ENCODE measurements at regions not wholly inside any gene's neighbourhood (a gene's known extent, or its start where the extent isn't known, plus 50 kb on each side); places are given as distances from the start of the nearest gene placed in this dataset.
"Not testable (repeated sequence)": the region's sequence is repeated elsewhere in the genome, so short reads cannot be mapped to it uniquely, and the experiment has no call there.

- H3K9me3 ChIP-seq (ENCODE audit: insufficient read depth, low read length): no peaks in the 10 kb centered on the region
- no peak for TF ChIP-seq SUZ12 (IDR thresholded peaks at IDR 0.05; ENCODE audit: extremely low read depth, insufficient read depth, insufficient read length)
- no peak for TF ChIP-seq YY1 (IDR thresholded peaks at IDR 0.05; ENCODE audit: insufficient read depth, insufficient read length)
- no peak for TF ChIP-seq ZNF274 (IDR thresholded peaks at IDR 0.05; ENCODE audit: low read depth, low read length)
- no peaks in the 10 kb centered on the region for H3K36me3 ChIP-seq (ENCODE audit: insufficient read depth, insufficient read length, low read length)
- H3K4me1 ChIP-seq (ENCODE audit: insufficient read depth, insufficient read length): no peaks in the 10 kb centered on the region
- H3K4me3 ChIP-seq (ENCODE audit: insufficient read length, low read depth): no peak overlapping the region
- no peaks in the 10 kb centered on the region for H3K27me3 ChIP-seq (ENCODE audit: insufficient read depth, insufficient read length)
- no peak for DNase-seq (ENCODE audit: low read depth, low spot score)
- H3K9ac ChIP-seq (ENCODE audit: insufficient read length, low read depth): no peak overlapping the region
These were observed 83.6 kb downstream of the ZNF622 start for GRCh38 chr5:16382047-16382446.

DNA sequence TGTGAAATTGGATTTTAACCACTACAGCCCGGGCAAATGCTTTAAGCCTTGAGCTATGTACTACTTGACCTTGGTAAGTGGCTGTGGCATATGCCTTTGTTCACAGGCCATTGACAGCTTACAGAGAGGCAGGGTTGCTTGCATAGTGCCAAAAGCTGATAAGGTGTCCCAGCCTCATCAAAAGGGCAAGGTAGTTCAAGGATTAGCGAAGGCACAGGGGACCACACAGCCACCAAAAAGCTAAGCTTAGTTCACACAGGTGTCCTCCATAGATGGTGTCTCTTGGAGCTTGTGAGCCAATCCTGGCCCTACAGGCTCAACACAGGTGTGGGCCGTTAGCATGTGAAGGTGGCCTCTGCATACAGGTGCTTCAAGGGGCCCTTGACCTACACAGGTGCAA lies 86.8 kb downstream of the ZNF622 start:
- H3K4me3 ChIP-seq (ENCODE audit: insufficient read length, low read depth): no peak overlapping the region
- TF ChIP-seq SUZ12 (IDR thresholded peaks at IDR 0.05; ENCODE audit: extremely low read depth, insufficient read depth, insufficient read length) (no peak), ZNF274 (IDR thresholded peaks at IDR 0.05; ENCODE audit: low read depth, low read length) (no peak), YY1 (IDR thresholded peaks at IDR 0.05; ENCODE audit: insufficient read depth, insufficient read length) (no peak)
- no peaks in the 10 kb centered on the region for H3K9me3 ChIP-seq (ENCODE audit: insufficient read depth, low read length)
- no peaks in the 10 kb centered on the region for H3K36me3 ChIP-seq (ENCODE audit: insufficient read depth, insufficient read length, low read length)
- H3K4me1 ChIP-seq (ENCODE audit: insufficient read depth, insufficient read length): no peaks in the 10 kb centered on the region
- DNase-seq (ENCODE audit: low read depth, low spot score): no peak
- H3K27me3 ChIP-seq (ENCODE audit: insufficient read depth, insufficient read length): no peaks in the 10 kb centered on the region
- H3K9ac ChIP-seq (ENCODE audit: insufficient read length, low read depth): no peak overlapping the region

GRCh38 chr5:16372493-16372892 lies 93.1 kb downstream of the ZNF622 start:
- Histone ChIP-seq H3K27me3 (ENCODE audit: insufficient read depth, insufficient read length) (no peaks in the 10 kb centered on the region), H3K9ac (ENCODE audit: insufficient read length, low read depth) (no peak overlapping the region), H3K9me3 (ENCODE audit: insufficient read depth, low read length) (no peaks in the 10 kb centered on the region), H3K4me1 (ENCODE audit: insufficient read depth, insufficient read length) (no peaks in the 10 kb centered on the region), H3K4me3 (ENCODE audit: insufficient read length, low read depth) (no peak overlapping the region), H3K36me3 (ENCODE audit: insufficient read depth, insufficient read length, low read length) (no peaks in the 10 kb centered on the region)
- no peak for TF ChIP-seq SUZ12 (IDR thresholded peaks at IDR 0.05; ENCODE audit: extremely low read depth, insufficient read depth, insufficient read length)
- no peak for TF ChIP-seq YY1 (IDR thresholded peaks at IDR 0.05; ENCODE audit: insufficient read depth, insufficient read length)
- TF ChIP-seq ZNF274 (IDR thresholded peaks at IDR 0.05; ENCODE audit: low read depth, low read length): no peak
- DNase-seq (ENCODE audit: low read depth, low spot score): no peak

DNA sequence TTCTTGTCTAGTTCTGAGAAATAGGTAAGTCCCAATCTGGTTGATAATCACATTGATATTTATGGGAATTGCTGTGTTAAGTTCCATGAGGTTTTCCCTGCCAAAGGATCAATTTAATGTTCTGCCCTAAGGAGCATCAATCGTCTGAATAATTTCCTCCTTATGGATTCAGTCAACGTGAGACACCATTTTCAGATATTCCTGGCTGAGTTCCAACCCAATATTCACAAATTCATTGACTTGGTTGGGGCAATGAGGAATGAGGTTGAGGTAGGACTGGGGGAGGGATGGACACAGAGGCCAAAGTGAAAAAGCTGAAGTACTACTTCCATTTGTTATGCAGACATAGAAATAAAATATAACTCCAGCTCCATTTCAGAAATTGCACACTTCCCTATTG lies 99.1 kb downstream of the ZNF622 start:
- no peaks in the 10 kb centered on the region for H3K36me3 ChIP-seq (ENCODE audit: insufficient read depth, insufficient read length, low read length)
- no peak overlapping the region for H3K4me3 ChIP-seq (ENCODE audit: insufficient read length, low read depth)
- no peak for DNase-seq (ENCODE audit: low read depth, low spot score)
- H3K9me3 ChIP-seq (ENCODE audit: insufficient read depth, low read length): no peaks in the 10 kb centered on the region
- no peaks in the 10 kb centered on the region for H3K27me3 ChIP-seq (ENCODE audit: insufficient read depth, insufficient read length)
- no peaks in the 10 kb centered on the region for H3K4me1 ChIP-seq (ENCODE audit: insufficient read depth, insufficient read length)
- no peak overlapping the region for H3K9ac ChIP-seq (ENCODE audit: insufficient read length, low read depth)
- TF ChIP-seq ZNF274 (IDR thresholded peaks at IDR 0.05; ENCODE audit: low read depth, low read length): no peak
- TF ChIP-seq SUZ12 (IDR thresholded peaks at IDR 0.05; ENCODE audit: extremely low read depth, insufficient read depth, insufficient read length): no peak

GRCh38 chr5:16364910-16365309 lies 100.7 kb downstream of the ZNF622 start:
- no peaks in the 10 kb centered on the region for H3K4me1 ChIP-seq (ENCODE audit: insufficient read depth, insufficient read length)
- no peak for DNase-seq (ENCODE audit: low read depth, low spot score)
- H3K9ac ChIP-seq (ENCODE audit: insufficient read length, low read depth): no peak overlapping the region
- no peaks in the 10 kb centered on the region for H3K27me3 ChIP-seq (ENCODE audit: insufficient read depth, insufficient read length)
- H3K9me3 ChIP-seq (ENCODE audit: insufficient read depth, low read length): no peaks in the 10 kb centered on the region
- H3K36me3 ChIP-seq (ENCODE audit: insufficient read depth, insufficient read length, low read length): no peaks in the 10 kb centered on the region
- TF ChIP-seq SUZ12 (IDR thresholded peaks at IDR 0.05; ENCODE audit: extremely low read depth, insufficient read depth, insufficient read length): no peak
- no peak for TF ChIP-seq ZNF274 (IDR thresholded peaks at IDR 0.05; ENCODE audit: low read depth, low read length)
- TF ChIP-seq YY1 (IDR thresholded peaks at IDR 0.05; ENCODE audit: insufficient read depth, insufficient read length): no peak
- H3K4me3 ChIP-seq (ENCODE audit: insufficient read length, low read depth): no peak overlapping the region

GRCh38 chr5:16353439-16353838 lies 112.2 kb downstream of the ZNF622 start:
- not testable (repeated sequence) for H3K4me1 ChIP-seq (ENCODE audit: insufficient read depth, insufficient read length); H3K36me3 ChIP-seq (ENCODE audit: insufficient read depth, insufficient read length, low read length); H3K9ac ChIP-seq (ENCODE audit: insufficient read length, low read depth); DNase-seq (ENCODE audit: low read depth, low spot score); H3K27me3 ChIP-seq (ENCODE audit: insufficient read depth, insufficient read length); H3K4me3 ChIP-seq (ENCODE audit: insufficient read length, low read depth); H3K9me3 ChIP-seq (ENCODE audit: insufficient read depth, low read length)

DNA sequence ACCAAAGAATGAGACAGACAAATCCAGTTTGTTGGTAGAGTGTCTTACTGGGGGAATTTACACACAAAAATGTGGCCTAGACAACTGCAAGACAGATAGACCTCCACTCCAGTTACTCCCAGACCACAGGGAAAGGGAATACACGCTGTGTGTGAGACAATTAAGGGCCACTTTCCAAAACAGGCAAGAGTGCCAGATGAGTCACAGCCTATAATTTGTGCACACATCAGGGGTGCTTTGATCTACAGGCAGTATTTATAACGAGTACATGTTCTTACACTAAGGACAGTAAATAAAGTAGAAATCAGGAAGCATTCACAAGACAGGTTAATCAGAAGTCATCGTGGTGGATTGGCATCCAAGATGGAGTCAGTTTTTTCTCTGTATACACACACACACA lies 114.8 kb downstream of the ZNF622 start:
- Histone ChIP-seq H3K4me3 (ENCODE audit: insufficient read length, low read depth) (no peak overlapping the region), H3K9ac (ENCODE audit: insufficient read length, low read depth) (no peak overlapping the region), H3K36me3 (ENCODE audit: insufficient read depth, insufficient read length, low read length) (no peaks in the 10 kb centered on the region), H3K27me3 (ENCODE audit: insufficient read depth, insufficient read length) (no peaks in the 10 kb centered on the region), H3K9me3 (ENCODE audit: insufficient read depth, low read length) (no peaks in the 10 kb centered on the region), H3K4me1 (ENCODE audit: insufficient read depth, insufficient read length) (no peaks in the 10 kb centered on the region)
- TF ChIP-seq SUZ12 (IDR thresholded peaks at IDR 0.05; ENCODE audit: extremely low read depth, insufficient read depth, insufficient read length) (no peak), YY1 (IDR thresholded peaks at IDR 0.05; ENCODE audit: insufficient read depth, insufficient read length) (no peak), ZNF274 (IDR thresholded peaks at IDR 0.05; ENCODE audit: low read depth, low read length) (no peak)
- DNase-seq (ENCODE audit: low read depth, low spot score): no peak

DNA sequence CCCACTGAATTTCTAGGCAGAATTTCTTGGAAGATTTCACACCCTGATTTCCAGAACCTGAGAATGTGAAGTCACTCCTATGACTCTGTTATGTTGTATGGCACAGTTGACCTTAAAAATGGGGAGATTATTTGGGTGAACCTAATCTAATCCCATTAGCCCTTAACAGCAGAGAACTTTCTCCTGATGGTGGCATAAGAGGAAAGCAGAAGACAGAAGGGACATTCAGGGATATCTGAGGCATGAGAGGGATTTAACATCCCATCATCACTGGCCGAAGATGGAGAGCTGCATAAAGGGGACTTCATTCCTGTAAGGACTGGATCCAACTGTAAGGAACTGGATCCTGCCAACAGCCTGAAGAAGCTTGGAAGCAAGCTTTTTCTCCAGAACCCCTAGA lies 119.2 kb downstream of the ZNF622 start:
- no peak for DNase-seq (ENCODE audit: low read depth, low spot score)
- peaks cover 24% of the 10 kb centered on the region; the same call in 1 of the 2 replicates for H3K9me3 ChIP-seq (ENCODE audit: insufficient read depth, low read length)
- no peaks in the 10 kb centered on the region for H3K4me1 ChIP-seq (ENCODE audit: insufficient read depth, insufficient read length)
- H3K4me3 ChIP-seq (ENCODE audit: insufficient read length, low read depth): no peak overlapping the region
- TF ChIP-seq ZNF274 (IDR thresholded peaks at IDR 0.05; ENCODE audit: low read depth, low read length) (no peak), SUZ12 (IDR thresholded peaks at IDR 0.05; ENCODE audit: extremely low read depth, insufficient read depth, insufficient read length) (no peak), YY1 (IDR thresholded peaks at IDR 0.05; ENCODE audit: insufficient read depth, insufficient read length) (no peak)
- no peaks in the 10 kb centered on the region for H3K27me3 ChIP-seq (ENCODE audit: insufficient read depth, insufficient read length)
- H3K9ac ChIP-seq (ENCODE audit: insufficient read length, low read depth): no peak overlapping the region
- no peaks in the 10 kb centered on the region for H3K36me3 ChIP-seq (ENCODE audit: insufficient read depth, insufficient read length, low read length)

Data from NT2/D1 (cell line).